Muscle of back (tissue), 3 donors: ENCODE measurements at regions not wholly inside any gene's neighbourhood (a gene's known extent, or its start where the extent isn't known, plus 50 kb on each side); places are given as distances from the start of the nearest gene placed in this dataset.
A peak's percentile ranks its signal among the peaks of the same experiment; 100 is the strongest.
"Not testable (repeated sequence)": the region's sequence is repeated elsewhere in the genome, so short reads cannot be mapped to it uniquely, and the experiment has no call there.

ENCODE experiments used
- DNase-seq, 3 donors: peaks; one replicate each; pipeline versions ENCODE4 v3.0.0 to v3.0.0-alpha.2; 2013

GRCh38 chr11:38011496-38011895 lies 1413.5 kb upstream of the RAG2 start:
- DNase-seq: no peak

- DNase-seq: no peak
These were observed 1411.9 kb upstream of the RAG2 start for GRCh38 chr11:38009932-38010331.

- no peak for DNase-seq
These were observed 1408.4 kb upstream of the RAG2 start for GRCh38 chr11:38006466-38006865.

GRCh38 chr11:38005597-38005996 lies 1407.6 kb upstream of the RAG2 start:
- peak; percentile 10 to 40 (median 19) for DNase-seq

GRCh38 chr11:37999171-37999570 lies 1401.1 kb upstream of the RAG2 start:
- no peak for DNase-seq

GRCh38 chr11:37995886-37996285 lies 1397.8 kb upstream of the RAG2 start:
- DNase-seq: no peak

- peak; percentile 17 to 72 (median 33) for DNase-seq
These were observed 1390.0 kb upstream of the RAG2 start for GRCh38 chr11:37988031-37988430.

GRCh38 chr11:37984991-37985390 lies 1387.0 kb upstream of the RAG2 start:
- no peak for DNase-seq

GRCh38 chr11:37978647-37979046 lies 1380.6 kb upstream of the RAG2 start:
- DNase-seq: no peak

- DNase-seq: no peak
These were observed 1375.9 kb upstream of the RAG2 start for GRCh38 chr11:37973941-37974340.

- peak in 1 of 3 donors; percentile 35 for DNase-seq
These were observed 1374.7 kb upstream of the RAG2 start for GRCh38 chr11:37972691-37973090.

GRCh38 chr11:37969336-37969735 lies 1371.3 kb upstream of the RAG2 start:
- not testable (repeated sequence) for DNase-seq

GRCh38 chr11:37968148-37968547 lies 1370.1 kb upstream of the RAG2 start:
- no peak for DNase-seq

GRCh38 chr11:37967635-37968034 lies 1369.6 kb upstream of the RAG2 start:
- DNase-seq: no peak

GRCh38 chr11:37963440-37963839 lies 1365.4 kb upstream of the RAG2 start:
- DNase-seq: no peak

- no peak for DNase-seq
These were observed 1359.7 kb upstream of the RAG2 start for GRCh38 chr11:37957717-37958116.

- DNase-seq: peak in 2 of 3 donors; percentile 23 to 37
These were observed 1354.0 kb upstream of the RAG2 start for GRCh38 chr11:37951996-37952395.

- no peak for DNase-seq
These were observed 1350.2 kb upstream of the RAG2 start for GRCh38 chr11:37948258-37948657.

GRCh38 chr11:37947821-37948220 lies 1349.8 kb upstream of the RAG2 start:
- peak in 2 of 3 donors; percentile 6 to 15 for DNase-seq

- peak; percentile 2 to 33 (median 8) for DNase-seq
These were observed 1348.2 kb upstream of the RAG2 start for GRCh38 chr11:37946155-37946766.

- DNase-seq: no peak
These were observed 1344.0 kb upstream of the RAG2 start for GRCh38 chr11:37942081-37942480.

- DNase-seq: no peak
These were observed 1331.1 kb upstream of the RAG2 start for GRCh38 chr11:37929100-37929653.

GRCh38 chr11:37926772-37927171 lies 1328.7 kb upstream of the RAG2 start:
- DNase-seq: no peak

- peak in 2 of 3 donors; percentile 0 to 9 for DNase-seq
These were observed 1318.3 kb upstream of the RAG2 start for GRCh38 chr11:37916331-37916730.
